NCI-H1417 (cell line): ENCODE measurements at regions not wholly inside any gene's neighbourhood (a gene's known extent, or its start where the extent isn't known, plus 50 kb on each side); places are given as distances from the start of the nearest gene placed in this dataset.

ENCODE experiments used
- DNase-seq, 3 experiments: peaks; one replicate each; lab custom pipeline; 2025; lab: John Stamatoyannopoulos, UW

DNA sequence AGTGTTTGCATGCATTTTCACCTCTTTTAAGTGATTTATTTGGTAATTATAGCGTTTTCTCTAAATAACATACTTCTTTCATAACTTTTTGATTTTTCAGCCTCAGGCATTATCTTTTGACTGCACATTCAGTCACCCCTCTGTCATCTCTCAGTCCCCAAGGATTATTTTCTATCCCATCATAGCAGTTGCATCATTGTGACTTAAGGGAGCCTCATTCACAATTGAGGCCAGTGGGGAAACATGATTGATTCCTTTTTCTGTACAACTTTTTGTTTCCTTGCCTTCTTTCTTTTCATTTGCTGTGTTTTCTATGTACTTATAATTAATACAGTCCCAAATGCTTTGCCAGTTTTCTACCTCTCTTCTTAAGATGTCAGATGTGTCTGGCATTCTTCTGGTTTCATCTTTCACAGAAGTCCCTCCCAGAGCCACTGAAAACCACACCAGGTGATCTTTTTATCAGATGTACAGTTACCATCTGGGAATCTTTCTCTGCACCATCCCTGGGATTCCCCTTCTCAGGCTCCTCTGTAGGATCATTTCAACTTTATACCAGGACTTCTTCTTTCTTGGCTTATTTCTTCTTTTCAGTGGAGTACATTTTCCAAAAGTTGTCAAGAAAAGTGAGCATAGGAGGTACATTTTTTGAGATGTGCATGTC, 151.4 kb downstream of the RAP2B start:
- DNase-seq: no peak

DNA sequence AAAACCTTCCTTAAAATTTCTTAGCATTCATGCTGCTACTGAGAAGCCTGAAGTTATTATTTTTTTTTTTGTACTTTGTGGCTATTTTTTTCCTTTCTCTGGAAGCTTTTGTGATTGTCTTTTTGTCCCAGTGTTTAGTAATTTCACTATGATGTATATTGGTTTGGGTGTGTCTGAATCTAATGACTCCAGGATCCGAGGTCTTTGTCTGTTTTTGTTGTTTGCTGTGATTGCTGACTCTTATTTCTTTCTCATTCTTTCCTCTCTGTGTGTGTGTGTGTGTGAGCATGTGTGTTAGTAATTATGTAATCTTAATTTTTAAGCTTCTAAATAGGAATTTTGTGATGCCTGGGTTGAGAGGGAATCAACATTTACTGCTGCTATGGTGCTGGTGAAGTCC, 152.0 kb downstream of the RAP2B start:
- DNase-seq: no peak

DNA sequence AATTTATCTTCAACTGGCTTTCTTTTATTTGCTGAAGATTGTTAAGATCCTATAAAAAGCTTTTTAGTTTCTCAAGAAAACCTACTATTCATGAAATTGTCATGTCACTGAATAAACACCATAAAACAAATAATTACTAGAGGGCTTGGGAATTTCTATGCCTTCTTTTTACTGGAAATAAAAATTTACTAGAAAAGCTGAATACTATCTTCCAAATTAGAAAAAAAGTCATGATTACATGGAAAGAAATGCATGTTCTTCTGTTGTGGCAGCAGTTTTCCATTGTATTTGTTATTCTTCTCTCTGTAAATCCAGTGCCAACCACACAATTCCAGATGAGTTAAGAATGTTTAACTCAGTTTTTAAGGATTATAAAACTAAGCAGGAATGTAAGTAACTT, 153.8 kb downstream of the RAP2B start:
- no peak for DNase-seq

DNA sequence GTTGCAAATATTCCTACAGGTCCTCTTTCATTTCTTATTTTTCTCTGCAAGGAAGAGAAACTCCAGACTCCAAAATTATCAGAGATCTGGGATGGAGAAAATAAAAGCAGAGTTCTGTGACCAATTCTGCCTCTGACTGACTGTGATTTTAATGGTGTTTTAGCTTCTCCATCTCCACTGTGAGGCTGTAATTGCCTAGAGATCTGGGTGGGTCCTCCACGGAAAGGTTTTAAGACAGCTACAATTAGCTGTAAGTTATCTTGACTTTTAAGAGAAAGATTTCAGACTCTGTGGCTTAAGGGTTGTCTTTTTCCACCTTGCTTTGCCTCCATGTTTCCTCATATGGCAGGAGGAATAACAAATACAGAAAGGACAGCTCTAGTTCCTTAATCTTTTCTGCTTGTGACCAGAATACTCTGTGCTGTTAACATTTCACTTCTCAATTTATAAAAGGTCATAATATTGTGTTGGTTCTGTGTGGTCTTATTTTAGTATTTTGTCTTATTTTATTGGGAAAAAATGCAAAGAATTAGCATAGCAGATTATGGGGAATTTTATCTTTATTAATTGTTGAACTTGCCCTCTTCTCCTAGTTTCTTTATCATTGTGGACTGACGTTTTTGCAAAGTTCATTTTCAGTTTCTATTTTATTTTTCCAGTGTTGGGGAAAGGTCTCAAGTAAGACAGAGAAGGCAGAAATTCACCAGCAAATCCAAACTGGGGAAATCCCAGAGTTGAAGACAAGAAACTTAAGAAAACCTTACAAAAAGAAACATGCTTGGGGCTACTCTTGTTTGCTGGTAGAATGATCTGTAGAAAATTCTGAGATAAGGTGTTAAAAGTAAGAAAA, 157.9 kb downstream of the RAP2B start:
- no peak for DNase-seq

DNA sequence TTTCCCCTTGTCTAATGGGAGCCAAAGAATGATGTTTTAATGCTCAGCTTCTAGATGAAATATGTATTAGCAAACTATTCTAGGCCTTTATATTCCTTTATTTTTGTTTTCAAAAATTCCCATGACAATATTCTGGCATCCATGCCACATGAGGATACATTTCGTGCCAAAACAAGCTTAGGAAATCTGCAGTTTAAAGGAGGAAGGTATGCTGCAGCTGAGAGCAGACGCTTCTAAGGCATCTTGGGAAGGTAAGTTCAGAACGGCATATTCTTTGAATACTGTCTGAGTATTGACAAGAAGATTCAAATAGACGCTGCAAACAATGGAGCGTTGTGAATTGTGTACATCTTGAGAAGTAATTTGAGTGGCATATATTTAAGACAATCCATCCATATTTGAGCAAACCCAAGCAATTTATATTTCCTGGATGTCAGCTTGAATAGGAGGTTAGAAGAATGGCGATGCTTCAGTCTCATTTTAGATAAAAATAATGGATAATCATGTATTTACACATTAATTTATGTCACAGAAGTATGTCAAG, 158.6 kb downstream of the RAP2B start:
- no peak for DNase-seq

DNA sequence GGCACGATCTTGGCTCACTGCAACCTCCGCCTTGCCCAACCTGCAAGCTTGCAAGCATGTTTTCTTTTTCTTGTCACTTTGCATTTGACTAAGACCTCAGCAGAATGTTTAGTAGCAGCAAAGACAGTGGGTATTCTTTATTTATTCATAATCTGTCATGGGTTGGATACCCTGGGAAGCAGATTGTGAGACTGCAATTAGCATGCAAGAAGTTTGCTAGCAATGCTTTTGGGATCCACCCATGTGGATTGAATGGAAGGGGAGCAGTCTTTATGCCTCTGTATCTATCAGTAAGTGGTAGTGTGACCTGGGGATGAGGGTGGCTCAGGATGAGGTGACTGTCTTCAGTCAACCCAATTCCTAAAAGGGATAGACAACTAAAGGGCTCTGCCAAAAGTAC, 166.7 kb downstream of the RAP2B start:
- DNase-seq: no peak

DNA sequence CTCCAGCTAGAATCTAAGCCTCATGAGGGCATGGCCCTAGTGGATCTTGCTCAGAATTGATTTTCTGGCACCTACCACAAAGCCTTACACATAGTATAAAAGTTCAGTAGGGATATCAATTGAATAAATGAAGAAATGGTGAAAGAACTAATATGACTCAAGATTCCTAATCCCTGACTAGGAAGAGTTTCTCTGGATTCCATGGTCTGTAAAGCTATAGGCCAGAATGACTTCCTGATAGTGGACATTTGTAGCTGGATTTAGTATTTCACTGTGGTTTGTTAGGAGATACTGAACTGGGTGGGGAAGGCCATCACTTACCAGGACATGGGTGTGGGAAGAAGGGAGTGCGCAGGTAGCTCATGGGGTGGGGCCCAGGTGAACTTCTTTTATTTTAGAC, 168.9 kb downstream of the RAP2B start:
- DNase-seq: no peak

DNA sequence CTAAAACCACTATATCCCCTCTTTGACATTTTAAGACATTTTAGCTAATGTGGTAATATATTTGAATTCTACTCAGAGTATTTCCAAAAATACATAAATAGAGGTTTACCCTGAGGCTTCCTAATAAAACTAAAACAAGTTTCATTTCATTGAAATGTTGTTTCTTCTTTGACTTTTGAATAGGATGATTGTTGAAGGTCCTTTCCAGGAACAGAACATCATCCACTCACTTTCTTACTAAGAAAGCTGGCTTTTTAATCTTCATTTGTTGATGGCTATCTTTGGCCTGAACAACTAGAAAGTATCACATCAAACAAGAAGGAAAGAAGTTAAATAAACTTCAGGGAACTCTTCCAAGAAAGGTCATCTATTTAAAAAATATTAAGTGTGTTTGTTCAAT, 169.7 kb downstream of the RAP2B start:
- DNase-seq: no peak

DNA sequence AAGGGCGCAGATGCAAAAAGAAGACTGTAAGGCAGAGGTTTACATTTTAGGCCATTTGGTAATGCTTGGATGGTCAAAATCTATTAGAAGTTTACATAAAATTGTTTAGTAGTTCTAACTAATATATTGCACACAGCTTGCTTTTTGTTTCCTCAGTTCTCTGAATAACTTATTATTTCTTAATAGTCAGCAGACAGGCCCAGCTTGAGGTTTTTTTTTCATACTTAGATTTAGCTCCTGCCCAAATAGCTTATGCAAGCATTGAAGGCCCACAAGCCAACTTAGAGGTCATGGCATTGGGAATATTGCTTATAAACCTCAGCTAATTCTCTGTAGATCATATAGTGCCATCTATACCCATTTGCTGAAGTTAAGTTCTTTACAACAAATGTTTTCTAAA, 172.5 kb downstream of the RAP2B start:
- DNase-seq: no peak

DNA sequence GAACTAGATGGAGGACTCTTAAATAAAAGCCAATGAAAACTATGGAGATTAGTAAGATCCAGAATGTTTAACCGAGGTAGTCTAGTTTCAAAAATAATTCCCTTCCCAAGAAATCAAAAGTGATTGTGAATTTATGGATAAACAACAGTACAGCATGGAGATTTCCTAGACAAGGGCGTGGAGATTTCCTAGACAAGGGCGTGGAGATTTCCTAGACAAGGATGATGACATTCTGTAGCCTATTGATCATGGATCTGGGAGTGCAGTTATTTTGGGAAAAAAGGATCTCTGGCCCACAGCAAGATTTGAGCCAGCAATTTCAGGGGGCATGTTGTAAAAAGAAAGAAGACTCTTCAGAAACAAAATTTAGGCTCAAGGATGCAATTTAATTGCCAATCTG, 175.3 kb downstream of the RAP2B start:
- DNase-seq: no peak

DNA sequence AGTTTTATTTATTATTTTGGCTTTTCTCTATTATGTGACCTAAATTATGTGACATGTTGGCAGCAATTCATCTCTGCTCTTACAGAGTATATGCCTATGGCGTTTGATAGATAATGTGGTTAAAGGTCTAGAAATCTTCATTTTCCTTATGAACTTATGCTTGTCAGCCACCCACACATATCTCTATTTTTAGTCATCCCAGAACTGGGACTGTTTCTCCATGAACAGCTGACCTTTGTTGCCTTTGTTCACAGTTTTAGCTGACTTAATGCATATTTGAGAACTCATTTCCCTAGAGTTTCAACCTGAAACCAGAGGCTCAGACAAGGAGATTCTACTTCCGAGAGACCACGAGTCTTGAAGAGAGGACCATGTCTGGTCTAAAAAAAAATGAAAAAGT, 176.5 kb downstream of the RAP2B start:
- no peak for DNase-seq

DNA sequence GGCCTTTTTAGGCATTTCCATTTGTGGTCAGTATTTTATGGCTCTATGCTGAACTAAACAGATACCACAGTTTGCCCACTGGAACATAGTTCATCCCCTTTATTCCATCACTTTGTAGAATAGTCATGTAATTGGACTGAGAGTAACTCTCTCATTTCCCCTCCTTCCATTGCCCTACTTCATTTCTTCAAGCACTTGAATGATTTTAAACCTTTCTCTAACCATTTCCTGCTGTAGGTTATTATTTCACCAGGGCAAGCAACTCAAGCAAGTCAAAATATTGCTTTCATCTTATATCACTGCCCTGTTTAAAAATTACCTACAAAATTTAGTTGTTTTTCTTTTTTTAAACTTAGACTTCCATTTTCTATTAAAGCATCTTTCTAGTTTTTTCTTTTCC, 177.0 kb downstream of the RAP2B start:
- DNase-seq: no peak

DNA sequence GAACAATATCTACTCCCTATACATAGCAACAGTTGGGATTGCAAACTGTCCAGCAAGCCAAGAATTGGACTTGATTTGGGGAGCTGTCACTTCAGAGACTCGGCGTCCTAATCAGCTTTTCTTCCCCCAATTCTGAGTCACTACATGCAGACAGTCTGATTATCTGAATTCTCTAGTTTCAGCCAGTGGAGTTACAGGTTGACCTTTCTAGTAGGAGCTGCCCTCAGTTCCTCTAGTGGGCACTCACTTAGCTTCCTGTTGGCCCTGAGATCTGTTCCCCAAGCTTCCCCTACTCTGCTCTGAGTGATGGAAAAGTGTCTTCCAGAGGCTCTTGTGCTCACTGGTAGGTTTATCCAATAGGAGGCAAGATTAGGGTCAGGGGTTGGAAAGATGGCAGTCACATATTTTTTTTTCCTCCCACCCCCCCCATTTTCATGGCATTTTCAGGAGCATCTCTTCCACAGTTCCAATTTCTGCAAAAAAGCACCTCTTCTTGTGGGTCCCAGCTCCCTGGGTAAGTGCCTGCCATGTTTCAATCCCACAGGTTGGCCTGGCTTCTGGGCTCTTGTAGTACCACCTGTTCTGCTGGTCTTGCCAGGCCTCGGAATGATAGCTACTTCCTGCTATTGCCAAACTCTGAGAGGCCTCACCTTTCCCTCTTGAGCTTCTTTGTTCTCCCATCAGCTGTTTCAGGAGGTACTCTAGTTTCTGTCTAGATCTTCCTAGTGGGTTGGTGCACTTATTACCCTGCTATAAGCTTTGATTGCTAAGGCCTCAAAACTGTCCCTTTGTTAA, 182.2 kb downstream of the RAP2B start:
- no peak for DNase-seq

DNA sequence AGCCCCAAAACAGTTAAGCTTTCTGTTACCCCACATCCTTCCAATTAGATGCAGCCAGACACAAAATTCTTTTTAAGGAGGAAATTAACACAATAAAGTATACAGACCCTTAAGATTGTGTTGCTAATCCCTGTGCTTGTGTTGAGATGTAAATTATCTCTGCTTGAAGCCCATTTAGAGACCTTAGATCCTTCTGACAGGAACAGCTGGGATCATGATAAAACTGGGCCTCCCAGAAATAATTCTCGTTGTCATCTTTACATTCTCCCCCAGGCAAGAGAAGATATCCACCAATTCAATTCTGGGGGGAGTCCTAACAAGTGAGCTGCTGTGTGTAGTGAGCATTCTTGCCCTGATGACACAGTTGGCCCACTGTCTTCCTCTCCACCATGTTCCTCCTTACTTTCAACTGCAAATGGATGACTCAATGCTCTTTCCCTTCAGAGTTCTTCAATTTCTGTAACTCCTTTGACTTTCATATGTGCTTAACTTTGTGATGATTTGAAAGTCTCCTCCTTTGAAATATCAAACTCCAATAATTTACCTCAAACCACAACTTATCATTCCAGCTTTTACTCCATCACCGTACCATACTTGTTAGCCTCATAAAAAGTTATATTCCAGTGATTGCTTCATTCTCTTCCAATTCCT, 186.6 kb downstream of the RAP2B start:
- no peak for DNase-seq

DNA sequence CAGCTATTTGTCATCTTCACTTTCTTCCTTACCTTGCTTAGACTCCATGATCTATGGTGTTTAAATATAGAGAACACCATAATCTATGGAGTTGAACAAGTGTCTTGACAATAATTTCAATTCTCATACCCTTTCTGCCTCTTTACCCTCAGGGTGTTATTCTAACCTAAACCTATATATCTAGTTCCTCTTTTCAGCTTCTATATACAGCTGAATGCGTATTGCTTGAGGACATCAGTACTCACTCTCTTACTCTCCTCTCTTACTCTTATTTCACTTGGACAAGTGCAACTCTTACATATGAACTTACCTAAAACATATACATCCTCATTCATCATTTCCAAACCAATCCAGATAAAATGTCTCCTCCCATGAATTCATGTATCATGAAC, 187.1 kb downstream of the RAP2B start:
- no peak for DNase-seq

DNA sequence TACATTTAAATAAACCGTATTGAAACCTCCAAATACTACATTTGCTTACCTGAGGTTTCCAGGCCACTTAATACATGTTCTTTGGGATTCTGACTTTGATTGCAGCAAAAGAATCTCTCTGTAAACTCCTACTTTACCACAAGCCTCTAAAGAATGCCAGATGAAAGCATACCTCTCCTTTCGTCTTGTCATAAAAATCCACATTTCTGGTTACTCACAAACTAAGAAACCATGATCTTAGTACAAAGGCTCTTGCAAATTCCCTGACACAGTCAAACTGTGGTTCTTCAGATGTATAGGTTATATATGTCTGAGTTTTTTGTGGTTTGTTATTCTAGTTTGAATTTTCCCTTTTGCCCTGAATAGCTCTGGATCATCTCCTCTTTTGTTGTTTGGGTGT, 188.4 kb downstream of the RAP2B start:
- DNase-seq: no peak

DNA sequence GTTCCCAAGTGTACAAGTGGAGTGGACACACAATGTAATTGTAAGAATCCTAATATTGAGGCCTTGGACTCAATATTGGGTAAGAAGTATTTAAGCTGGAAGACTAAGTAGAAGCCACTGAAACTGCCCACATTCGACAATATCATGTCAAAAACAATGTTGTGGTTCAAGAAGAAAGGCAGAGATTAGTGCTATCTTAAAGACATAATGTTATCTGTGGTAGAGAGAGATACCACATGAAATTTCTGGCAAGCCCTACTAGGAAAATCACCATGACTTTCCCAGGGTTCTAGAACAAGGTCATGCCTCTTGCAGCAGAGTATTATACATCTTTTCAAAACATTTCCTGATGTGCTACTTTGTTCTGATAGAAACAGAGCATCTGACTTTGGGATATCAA, 192.6 kb downstream of the RAP2B start:
- DNase-seq: no peak

DNA sequence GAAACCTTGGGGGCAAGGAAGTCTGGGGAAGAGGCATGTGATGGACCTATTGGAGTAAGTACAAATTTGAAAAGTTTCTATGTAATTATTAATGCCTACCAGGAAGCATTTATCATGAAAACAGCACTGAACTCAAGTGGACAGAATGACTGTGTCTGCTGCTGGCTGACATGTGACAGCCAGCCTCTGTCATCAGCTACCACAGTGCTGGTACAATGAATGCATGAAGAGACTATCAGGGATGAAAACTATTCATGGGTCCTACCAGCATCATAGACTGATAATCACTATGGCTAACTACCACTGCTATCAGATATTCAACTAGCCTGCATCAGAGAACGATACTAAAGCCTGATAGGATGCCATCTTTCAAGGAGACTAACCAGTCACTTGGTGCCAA, 193.5 kb downstream of the RAP2B start:
- no peak for DNase-seq

DNA sequence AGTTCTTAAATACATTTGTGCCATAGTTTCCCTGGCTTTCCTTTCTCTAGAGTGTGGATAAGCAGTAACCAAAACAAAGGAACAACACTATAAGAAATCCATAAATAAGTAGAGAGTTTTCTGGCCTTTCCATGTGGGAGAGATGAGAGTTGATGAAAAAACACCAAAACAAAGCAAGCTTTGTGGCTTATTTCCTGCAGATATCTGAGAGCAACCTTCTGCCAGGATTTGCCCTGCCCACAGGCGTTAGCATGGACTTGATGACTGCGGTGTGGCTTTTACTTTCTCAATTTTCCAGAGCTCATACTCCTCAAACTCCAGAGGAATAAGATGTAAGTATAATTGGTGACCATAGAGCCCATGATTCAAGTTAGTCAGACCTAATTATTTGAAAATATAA, 194.9 kb downstream of the RAP2B start:
- no peak for DNase-seq

DNA sequence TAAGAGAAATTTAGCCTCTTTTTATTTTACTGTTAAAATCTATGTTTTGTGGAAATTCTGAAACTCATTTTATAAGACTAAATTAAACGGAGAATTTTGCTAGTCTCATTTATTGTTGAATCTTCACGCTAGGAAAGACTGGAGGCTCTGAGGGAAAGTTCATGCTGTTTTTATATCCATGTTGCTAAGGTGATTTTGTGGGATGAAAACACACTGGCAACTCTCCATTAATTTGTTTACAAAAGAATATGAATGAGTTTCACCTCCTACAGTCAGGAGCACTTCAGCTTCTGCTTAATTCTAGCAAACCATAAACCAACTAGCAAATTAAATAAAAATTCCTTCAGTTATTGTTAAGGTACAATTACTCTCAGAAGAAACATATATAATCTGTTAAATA, 195.4 kb downstream of the RAP2B start:
- DNase-seq: peak in 2 of 3 experiments; percentile 30 to 87

DNA sequence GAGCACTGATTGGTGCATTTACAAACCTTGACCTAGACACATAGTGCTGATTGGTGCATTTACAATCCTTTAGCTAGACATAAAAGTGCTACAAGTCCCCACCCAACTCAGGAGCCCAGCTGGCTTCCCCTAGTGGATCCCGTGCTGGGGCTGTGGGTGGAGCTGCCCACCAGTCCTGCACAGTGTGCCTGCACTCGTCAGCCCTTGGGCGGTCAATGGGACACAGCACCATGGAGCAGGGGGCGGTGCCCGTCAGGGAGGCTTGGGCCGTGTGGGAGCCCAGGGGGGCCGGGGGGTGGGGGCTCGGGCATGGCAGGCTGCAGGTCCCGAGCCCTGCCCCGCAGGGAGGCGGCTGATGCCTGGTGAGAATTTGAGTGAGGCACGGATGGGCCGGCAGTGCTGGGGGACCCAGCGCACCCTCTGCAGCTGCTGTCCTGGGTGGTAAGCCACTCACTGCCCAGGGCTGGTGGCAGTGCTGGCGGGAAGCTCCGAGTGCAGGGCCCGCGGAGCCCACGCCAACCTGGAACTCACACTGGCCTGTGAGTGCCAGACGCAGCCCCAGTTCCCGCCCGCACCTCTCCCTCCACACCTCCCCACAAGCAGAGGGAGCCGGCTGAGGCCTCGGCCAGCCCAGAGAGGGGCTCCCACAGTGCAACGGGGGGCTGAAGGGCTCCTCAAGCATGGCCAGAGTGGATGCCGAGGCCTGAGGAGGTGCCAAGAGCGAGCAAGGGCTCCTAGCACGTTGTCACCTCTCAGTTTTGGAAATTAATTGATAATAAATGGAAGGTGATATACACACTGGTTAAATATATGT, 207.7 kb downstream of the RAP2B start:
- no peak for DNase-seq
